BJ (cell line): ENCODE measurements at regions not wholly inside any gene's neighbourhood (a gene's known extent, or its start where the extent isn't known, plus 50 kb on each side); places are given as distances from the start of the nearest gene placed in this dataset.

ENCODE experiments used
- CTCF ChIA-PET: fragments of 350-600 bp; formaldehyde crosslinking; extraction: SDS; loops from one replicate; lab custom pipeline; 2021; ENCODE audit warnings: antibody characterized with exemption, inconsistent platforms; lab: Yijun Ruan, JAX
- POLR2A ChIA-PET: fragments of 300-600 bp; sonication (Branson Sonifier 250); formaldehyde crosslinking; extraction: SDS; loops from one replicate; lab custom pipeline; 2021; ENCODE audit warnings: antibody characterized with exemption; lab: Charles Lee
- DNase-seq: peaks from one replicate; pipeline ENCODE4 v3.0.0-alpha.2; 2011; ENCODE audit warnings: low read depth
- H3K27me3 ChIP-seq: 2 replicates; pipeline ENCODE4 v1.6.0; 2011; ENCODE audit warnings: low read length; ENCODE audit not compliant: control insufficient read depth, insufficient read depth
- H3K36me3 ChIP-seq: 2 replicates; pipeline ENCODE4 v1.5.1; 2011; ENCODE audit warnings: low read length; ENCODE audit not compliant: control insufficient read depth, insufficient read depth
- H3K4me3 ChIP-seq: 2 replicates; pipeline ENCODE4 v1.5.1; 2011; ENCODE audit warnings: low read depth, mild to moderate bottlenecking, control low read depth, low read length
- CTCF ChIP-seq: IDR thresholded peaks from 2 replicates; pipeline ENCODE4 v1.5.1; 2011; ENCODE audit warnings: low read depth, mild to moderate bottlenecking, control low read depth, inconsistent platforms, low read length, moderate library complexity; ENCODE audit not compliant: insufficient read depth

GRCh38 chr1:55333461-55333860 is 118.3 kb upstream of the USP24 start:
- TF ChIP-seq CTCF: no peak
- POLR2A ChIA-PET: no interaction called here
- Histone ChIP-seq H3K27me3 (no peaks in the 10 kb centered on the region), H3K4me3 (no peak overlapping the region), H3K36me3 (no peaks in the 10 kb centered on the region)
- CTCF ChIA-PET: interaction anchor here (1.2 kb wide), 1 partner anchor 49 kb away, joined by 3 read pairs; no protein-coding TSS in a partner anchor
- no peak for DNase-seq

- DNase-seq: no peak
- POLR2A ChIA-PET: no interaction called here
- Histone ChIP-seq H3K36me3 (no peaks in the 10 kb centered on the region), H3K4me3 (no peak overlapping the region), H3K27me3 (no peaks in the 10 kb centered on the region)
- CTCF ChIA-PET: interaction anchor here (0.6 to 1.4 kb wide), 4 partner anchors 18 to 1248 kb away, joined by 3 to 4 read pairs (median 4); no protein-coding TSS in a partner anchor
- TF ChIP-seq CTCF: no peak
These were observed 116.2 kb upstream of the USP24 start for GRCh38 chr1:55331351-55331750.

- DNase-seq: no peak
- H3K4me3 ChIP-seq: no peak overlapping the region
- H3K27me3 ChIP-seq: no peaks in the 10 kb centered on the region
- ChIA-PET POLR2A (no interaction called here), CTCF (interaction anchor here (0.8 to 1.1 kb wide), 3 partner anchors 10 to 1491 kb away, joined by 3 read pairs; no protein-coding TSS in a partner anchor)
- no peak for TF ChIP-seq CTCF
- no peaks in the 10 kb centered on the region for H3K36me3 ChIP-seq
These were observed 114.8 kb upstream of the USP24 start for GRCh38 chr1:55329808-55330432.

- ChIA-PET CTCF (interaction anchor here (0.8 to 1.7 kb wide), 3 partner anchors 9 to 1492 kb away, joined by 3 to 6 read pairs (median 3); no protein-coding TSS in a partner anchor), POLR2A (no interaction called here)
- no peaks in the 10 kb centered on the region for H3K36me3 ChIP-seq
- DNase-seq: no peak
- TF ChIP-seq CTCF: no peak
- no peak overlapping the region for H3K4me3 ChIP-seq
- no peaks in the 10 kb centered on the region for H3K27me3 ChIP-seq
These were observed 113.9 kb upstream of the USP24 start for GRCh38 chr1:55329091-55329490.

- Histone ChIP-seq H3K4me3 (no peak overlapping the region), H3K36me3 (no peaks in the 10 kb centered on the region), H3K27me3 (no peaks in the 10 kb centered on the region)
- ChIA-PET CTCF (interaction anchor here (0.6 to 2.6 kb wide), 2 partner anchors 11 to 1077 kb away, joined by 3 to 12 read pairs; no protein-coding TSS in a partner anchor), POLR2A (no interaction called here)
- no peak for TF ChIP-seq CTCF
- DNase-seq: no peak
These were observed 111.5 kb upstream of the USP24 start for GRCh38 chr1:55326496-55327243.
